ENCODE measurements at regions not wholly inside any gene's neighbourhood (a gene's known extent, or its start where the extent isn't known, plus 50 kb on each side); places are given as distances from the start of the nearest gene placed in this dataset.
"Not testable (repeated sequence)": the region's sequence is repeated elsewhere in the genome, so short reads cannot be mapped to it uniquely, and the experiment has no call there.

DNA sequence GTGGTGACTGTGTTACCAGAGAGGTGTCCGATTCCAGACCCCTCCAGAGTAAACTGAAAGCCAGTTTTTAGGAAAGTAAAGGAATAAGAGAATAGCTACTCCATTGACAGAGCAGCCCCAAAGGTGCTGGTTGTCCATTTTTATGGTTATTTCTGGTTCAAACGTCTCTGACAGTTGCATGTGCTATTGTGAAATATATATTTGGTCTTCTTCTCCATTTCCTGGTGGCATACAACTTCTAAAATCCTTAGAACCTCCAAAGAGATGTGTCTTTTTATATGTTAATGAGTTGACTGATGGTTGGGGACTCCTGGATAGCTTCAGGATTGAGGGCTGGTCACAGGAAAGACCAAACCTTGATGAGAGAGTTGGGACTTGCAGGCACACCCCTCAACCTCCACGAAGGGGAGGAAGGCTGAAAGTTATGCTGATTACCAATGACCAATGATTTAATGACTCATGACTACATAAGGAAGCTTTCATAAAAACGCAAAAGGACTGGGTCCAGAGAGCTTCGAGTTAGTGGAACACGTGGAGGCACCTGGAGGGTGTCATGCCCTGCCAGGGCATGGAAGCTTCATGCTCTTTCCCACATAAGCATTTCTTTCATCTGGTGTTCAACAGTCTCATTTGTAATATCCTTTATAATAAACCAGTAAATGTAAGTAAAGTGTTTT, 100.7 kb downstream of the SLC16A1 start:
- DNase-seq, result no peak

DNA sequence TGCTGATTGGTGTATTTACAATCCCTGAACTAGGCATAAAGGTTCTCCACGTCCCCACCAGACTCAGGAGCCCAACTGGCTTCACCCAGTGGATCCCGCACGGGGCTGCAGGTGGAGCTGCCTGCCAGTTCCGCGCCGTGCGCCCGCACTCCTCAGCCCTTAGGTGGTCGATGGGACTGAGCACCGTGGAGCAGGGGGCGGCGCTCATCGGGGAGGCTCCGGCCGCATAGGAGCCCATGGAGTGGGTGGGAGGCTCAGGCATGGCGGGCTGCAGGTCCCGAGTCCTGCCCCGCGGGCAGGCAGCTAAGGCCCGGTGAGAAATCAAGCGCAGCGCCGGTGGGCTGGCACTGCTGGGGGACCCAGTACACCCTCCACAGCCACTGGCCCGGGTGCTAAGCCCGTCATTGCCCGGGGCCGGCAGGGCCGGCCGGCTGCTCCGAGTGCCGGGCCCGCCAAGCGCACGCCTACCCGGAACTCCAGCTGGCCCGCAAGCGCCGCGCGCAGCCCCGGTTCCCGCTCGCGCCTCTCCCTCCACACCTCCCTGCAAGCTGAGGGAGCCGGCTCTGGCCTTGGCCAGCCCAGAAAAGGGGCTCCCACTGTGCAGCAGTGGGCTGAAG, 101.5 kb downstream of the SLC16A1 start:
- not testable (repeated sequence) for DNase-seq

DNA sequence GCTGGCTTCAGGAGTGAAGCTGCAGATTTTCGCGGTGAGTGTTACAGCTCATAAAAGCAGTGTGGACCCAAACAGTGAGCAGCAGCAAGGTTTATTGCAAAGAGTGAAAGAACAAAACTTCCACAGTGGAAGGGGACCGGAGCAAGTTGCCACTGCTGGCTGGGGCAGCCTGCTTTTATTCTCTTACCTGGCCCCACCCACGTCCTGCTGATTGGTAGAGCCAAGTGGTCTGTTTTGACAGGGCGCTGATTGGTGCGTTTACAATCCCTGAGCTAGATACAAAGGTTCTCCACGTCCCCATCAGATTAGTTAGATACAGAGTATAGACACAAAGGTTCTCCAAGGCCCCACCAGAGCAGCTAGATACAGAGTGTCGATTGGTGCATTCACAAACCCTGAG, 102.1 kb downstream of the SLC16A1 start:
- not testable (repeated sequence) for DNase-seq

DNA sequence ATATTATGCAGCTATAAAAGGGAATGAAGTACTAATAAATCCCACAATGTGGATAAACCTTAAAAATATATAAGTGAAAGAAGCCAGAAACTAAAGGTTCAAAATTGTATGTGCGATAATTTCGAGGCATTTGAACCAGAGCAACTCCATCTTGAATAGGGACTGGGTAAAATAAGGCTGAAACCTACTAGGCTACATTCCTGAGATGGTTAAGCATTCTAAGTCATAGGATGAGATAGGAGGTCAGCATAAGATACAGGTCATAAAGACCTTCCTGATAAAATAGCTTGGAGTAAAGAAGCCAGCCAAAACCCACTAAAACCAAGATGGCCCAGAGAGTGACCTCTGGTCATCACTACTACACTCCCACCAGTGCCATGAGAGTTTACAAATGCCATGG, 103.1 kb downstream of the SLC16A1 start:
- no peak for DNase-seq

DNA sequence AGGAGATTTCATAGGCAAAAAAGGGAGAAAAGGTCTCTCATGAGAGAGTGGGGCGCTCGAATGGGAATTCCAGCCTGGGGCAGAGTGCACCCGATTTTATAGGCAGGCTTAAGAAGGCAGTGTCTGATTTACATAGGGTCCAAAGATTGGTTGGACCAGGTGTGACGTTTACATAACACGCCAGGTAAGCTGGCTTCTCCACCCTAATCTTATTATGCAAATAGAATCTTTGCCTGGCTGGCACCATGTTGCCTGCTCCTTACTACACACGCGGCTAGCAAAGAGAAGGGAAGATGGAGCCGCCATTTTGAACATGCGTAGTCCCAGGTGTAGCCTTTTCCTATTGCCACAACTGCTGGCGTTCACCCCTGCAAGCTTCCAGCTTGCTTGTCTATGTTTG, 103.7 kb downstream of the SLC16A1 start:
- no peak for DNase-seq

DNA sequence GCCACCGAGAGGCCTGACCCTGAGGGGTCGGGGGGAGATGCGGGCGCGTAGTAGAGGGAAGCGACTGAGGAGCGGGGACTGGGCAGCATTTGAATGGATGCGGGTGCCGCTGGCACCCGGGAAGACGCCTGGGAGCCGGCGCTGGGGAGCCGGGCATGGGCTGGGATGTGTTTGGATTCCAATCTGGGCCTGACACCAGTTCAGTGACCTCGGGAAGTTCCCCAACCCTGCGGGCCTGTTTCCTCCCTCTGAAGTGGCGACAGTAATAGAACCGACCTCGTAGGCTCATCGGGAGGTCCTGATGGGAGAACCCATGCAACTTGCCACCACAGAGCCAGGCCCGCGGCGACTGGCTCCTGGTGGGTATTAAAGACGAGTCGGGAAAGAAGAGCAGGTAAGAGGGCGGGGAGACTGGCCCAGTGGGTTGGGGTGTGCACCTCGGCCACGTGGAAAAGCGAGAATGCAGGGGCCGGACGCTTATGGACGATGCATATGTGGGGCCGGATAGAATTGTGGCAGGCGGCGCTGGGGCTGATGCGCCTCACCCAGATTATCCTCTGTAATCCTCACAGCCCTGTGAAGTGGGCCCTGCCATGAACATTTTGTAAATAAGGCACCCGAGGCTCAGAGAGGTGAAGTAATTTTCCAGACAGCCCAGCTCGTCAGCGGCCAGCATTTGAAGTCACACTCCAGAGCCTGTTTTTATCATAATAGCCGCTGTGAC, 105.8 kb downstream of the SLC16A1 start:
- no peak for DNase-seq

DNA sequence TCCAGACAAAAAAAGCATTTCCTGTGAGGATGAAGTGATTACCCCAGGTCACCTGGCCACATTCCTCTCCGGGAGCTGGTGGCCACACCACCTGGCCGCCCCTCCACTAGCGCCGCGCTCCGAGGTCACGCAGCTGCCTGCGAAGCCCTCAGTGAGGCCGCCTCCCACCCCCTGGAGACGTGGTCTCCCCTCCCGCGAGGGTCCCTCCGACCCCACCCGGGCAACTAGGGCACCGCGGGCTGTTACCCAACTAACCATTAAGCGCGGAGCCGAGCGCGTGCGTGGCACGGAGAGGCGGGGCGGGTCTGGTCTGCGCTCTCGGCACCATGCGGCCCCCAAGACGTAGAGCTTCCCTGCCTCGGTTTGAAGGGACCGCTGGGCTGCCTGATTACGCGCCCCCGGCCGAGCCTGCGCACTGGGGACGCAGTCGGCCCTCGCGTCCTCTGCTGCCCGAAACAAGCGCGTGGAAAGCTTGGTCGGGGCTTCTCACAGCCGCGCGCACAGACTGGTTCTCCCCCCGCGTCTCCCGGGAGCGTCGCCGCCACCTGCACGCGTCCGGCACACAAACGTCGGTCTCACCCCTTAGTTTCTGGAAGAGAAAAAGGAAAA, 106.5 kb downstream of the SLC16A1 start:
- DNase-seq, result no peak

DNA sequence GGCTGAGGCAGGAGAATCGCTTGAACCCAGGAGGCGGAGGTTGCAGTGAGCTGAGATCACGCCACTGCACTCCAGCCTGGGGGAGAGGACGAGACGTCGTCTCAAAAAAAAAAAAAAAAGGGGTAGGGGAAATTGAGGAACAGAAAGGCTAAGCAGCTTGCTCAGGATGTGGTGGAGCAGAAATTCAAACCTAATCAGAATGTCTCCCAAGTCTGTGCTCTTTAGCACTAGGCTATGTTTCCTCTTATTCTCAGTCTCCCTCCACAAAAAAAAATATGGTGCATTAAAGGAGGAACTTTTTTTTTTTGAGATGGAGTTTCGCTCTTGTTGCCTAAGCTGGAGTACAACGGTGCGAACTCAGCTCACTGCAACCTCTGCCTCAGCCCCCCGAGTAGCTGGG, 114.2 kb downstream of the SLC16A1 start:
- DNase-seq, result peak; percentile 66

DNA sequence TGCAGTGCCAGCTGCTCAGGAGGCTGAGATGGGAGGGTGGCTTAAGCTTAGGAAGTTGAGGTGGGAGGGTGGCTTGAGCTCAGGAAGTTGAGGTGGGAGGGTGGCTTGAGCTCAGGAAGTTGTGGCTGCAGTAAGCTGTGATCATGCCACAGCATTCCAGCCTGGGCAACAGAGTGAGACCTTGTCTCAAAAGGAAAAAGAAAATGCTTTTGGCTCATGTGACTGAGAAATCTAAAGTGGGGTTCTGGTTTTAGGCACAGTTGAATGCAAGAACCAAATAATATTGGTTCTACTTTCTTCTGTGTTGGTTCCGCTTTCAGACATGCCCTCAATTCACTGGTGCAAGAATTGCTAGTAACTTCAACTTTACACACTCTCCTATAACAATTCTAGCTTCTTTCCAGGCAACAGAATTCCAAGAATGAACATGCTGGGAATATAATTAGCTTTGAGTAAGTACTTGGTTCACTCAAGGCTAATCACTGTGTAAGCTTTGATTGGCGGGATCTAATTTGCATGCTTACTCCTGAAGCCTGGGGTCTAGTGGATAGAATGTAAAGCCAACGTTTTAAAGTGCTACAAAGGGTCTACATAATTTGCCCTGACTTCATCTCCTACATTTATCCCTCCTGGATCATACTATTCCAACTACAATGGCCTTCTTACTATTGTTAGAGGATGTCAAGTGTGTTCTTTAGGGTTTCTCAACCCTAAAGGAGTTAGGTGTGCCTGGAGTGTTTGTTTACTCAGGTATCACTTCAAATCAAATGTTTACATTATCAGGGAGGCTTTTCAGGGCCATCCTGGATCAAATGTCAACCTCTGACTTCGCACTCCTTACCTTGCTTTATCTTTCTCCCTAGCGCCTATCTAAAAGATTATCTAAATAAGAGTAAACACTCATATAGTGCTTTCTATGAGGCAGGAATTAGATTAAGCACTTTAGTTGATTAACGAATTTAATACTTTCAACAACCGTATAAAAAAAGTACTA, 115.1 kb downstream of the SLC16A1 start:
- DNase-seq, result peak; percentile 69

DNA sequence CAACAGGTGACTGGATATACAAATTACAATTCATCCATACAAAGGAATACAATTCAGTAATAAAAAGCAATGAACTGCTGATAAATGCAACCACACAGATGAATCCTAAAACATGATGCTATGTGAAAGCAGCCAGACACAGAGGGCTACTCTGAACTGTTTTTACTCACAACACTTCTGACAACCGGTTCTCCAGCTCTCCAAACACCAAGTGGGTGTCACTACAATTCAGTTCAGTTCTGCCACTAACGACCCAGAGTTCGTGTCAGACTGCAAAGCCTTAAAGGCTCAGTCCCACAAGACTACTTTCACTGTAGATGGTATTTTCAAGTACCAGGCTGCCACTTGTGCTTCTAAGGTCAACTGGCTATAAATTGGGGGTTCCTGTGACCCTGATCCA, 119.4 kb downstream of the SLC16A1 start:
- DNase-seq, result no peak

DNA sequence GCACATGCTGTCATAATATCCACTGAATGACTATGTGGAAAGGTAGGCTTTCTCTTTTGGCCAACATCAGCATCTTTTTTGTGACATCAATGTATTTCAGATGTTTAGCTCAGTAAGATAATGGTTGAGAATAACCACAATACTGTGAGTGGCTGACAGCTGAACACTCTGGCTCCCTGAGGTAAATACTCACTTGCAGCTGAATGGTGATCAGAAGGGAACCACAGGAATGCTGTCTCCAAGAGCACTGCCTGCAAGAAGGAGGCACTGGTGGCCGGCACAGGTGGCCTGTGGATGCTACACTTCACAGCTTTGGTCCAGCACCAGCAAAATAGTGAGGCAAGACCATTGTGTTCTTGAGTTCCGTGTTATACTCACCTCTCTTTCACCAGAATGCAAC, 118.7 kb upstream of the PPM1J start:
- DNase-seq, result no peak

DNA sequence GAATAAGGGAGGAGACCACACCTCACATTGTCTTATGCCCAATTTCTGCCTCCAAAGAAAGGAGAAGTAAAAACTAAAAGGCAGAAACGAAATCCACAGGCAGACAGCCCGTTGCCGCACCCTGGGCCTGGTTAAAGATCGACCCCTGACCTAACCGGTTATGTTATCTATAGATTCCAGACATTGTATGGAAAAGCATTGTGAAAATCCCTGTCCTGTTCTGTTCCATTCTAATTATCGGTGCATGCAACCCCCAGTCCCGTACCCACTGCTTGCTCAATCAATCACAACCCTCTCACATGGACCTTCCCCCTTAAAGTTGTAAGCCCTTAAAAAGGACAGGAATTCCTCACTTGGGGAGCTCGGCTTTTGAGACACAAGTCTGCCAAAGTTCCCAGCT, 117.1 kb upstream of the PPM1J start:
- DNase-seq, result not testable (repeated sequence)

DNA sequence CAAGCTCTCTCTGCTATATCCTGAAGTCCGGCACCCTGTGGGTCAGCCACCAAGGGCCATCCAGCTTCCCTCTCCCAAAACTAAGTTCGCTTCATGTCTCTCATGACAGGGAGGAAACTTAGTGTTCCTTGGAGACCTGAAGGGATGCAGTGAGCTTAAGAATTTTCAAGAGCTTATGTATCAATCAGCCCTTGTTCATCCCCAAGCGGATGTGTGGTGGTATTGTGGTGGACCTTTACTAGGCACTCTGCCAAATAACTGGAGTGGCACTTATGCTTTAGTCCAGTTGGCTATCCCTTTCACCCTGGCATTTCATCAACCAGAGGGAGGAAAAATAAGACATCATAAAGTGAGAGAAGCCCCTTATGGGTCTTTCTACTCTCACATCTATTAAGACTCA, 114.6 kb upstream of the PPM1J start:
- DNase-seq, result not testable (repeated sequence)

DNA sequence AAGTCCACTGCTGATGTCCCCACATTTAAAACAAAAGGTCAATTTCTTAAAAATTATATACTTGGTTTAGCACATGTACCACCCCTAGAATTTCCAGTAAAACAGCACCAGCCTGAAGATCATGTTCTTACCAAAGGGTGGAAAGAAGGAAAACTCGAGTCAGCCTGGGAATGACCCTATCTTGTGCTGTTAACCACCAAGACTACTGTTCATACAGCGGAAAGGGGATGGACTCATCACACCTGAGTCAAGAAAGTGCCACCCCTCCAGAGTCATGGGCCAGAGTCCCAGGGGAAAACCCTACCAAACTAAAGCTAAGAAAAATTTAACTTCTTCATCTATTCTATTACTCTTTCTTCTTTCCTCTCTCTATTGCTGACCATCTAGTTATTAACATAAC, 113.6 kb upstream of the PPM1J start:
- no peak for DNase-seq

DNA sequence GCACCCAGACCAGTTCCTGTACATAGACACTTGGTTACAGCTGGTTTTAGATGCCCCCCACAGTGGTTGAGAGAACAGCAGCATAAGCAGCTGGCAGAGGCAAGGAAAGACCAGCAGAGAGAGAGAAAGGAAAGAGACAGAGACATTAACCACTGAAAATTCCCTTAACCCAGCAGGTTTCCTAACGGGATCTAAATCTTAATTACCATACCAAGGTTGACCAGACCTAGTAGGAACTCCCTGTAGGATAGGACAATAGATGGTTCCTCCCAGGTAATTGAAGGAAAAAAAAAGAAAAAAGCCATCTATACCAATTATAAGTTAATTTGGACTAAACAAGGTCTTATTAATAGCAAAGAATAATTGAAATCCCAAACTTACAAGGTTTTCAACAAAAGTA, 112.3 kb upstream of the PPM1J start:
- not testable (repeated sequence) for DNase-seq

DNA sequence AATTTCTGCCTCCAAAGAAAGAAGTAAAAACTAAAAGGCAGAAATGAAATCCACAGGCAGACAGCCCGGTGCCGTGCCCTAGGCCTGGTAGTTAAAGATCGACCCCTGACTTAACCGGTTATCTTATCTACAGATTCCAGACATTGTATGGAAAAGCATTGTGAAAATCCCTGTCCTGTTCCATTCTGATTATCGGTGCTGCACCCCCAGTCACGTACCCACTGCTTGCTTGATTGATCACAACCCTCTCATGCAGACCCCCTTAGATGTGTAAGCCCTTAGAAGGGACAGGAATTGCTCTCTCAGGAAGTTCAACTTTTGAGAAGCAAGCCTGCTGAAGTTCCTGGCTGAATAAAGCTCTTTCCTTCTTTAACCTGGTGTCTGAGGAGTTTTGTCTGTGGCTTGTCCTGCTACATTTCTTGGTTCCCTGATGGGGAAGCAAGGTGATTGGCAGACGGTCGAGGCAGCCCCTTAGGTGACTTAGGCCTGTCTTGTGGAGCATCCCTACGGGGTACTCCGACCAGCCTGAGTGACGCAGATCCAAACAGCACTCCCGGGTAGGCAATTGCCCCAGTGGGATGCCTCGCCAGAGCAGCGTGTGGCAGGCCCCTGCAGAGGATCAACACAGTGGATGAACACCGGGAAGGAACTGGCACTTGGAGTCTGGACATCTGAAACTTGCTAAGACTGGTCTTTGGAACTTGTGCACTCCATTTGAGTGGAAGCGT, 111.2 kb upstream of the PPM1J start:
- no peak for DNase-seq

DNA sequence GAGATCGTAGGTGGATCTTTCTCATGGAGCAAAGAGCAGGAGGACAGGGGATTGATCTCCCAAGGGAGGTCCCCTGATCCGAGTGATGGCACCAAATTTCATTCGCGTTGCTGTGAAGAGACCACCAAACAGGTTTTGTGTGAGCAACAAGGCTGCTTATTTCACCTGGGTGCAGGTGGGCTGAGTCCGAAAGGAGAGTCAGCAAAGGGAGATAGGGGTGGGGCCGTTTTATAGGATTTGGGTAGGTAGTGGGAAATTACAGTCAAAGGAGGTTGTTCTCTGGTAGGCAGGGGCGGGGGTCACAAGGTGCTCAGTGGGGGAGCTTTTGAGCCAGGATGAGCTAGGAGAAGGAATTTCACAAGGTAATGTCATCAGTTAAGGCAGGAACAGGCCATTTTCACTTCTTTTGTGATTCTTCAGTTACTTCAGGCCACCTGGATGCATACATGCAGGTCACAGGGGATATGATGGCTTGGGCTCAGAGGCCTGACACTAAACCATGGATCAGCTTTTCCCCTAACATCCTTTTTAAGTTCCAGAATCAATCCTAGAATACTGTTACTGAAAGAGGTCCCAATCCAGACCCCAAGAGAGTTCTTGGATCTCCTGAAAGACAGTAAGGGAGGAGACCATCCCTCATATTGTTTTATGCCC, 110.6 kb upstream of the PPM1J start:
- not testable (repeated sequence) for DNase-seq

DNA sequence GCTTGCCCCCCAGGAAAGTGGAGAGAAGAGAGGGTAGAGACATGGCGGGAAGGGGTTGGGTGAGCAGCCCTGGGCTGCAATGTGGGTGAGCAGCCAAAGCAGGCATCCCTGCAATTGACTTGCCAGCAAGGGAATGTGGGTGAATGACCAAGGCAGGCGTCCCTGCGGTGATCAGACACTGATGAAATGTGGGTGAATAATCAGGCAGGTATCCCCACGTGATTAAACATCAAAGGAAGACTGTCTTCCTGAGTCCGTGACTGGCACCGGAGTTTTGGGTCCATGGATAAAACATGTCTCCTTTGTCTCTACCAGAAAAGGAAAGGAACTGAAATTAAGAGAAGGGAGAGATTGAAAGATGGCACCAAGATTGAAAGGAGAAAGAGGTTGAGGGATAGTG, 109.9 kb upstream of the PPM1J start:
- DNase-seq, result not testable (repeated sequence)

DNA sequence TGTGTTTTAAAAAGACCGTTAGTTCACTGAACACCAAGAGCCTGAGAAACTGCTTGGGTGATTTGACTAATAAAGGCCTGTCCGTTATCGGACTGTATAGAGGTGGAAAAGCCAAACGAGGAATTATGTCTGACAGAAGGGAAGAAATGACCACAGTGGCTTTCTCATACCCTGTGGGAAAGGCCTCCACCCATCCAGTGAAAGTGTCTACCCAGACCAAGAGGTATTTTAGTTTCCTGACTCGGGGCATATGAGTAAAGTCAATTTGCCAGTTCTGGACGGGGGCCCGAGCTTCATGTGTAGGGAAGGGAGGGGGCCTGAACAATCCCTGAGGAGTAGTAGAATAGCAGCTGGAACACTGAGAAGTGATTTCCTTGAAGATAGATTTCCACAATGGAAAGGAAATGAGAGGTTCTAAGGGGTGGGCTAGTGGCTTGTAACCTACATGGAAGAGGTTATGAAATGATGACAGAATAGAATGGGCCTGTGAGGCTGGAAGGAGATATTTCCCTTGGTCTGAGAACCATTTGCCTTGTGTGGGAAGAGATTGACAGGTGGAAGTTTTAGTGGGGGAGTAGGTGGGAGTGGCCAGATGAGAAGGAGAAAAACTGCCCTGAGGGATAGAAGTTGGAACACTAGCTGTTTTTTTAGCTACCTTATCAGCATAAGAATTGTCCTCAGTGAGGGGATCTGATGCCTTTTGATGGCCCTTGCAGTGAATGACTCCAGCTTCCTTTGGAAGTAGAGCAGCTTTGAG, 106.4 kb upstream of the PPM1J start:
- not testable (repeated sequence) for DNase-seq

DNA sequence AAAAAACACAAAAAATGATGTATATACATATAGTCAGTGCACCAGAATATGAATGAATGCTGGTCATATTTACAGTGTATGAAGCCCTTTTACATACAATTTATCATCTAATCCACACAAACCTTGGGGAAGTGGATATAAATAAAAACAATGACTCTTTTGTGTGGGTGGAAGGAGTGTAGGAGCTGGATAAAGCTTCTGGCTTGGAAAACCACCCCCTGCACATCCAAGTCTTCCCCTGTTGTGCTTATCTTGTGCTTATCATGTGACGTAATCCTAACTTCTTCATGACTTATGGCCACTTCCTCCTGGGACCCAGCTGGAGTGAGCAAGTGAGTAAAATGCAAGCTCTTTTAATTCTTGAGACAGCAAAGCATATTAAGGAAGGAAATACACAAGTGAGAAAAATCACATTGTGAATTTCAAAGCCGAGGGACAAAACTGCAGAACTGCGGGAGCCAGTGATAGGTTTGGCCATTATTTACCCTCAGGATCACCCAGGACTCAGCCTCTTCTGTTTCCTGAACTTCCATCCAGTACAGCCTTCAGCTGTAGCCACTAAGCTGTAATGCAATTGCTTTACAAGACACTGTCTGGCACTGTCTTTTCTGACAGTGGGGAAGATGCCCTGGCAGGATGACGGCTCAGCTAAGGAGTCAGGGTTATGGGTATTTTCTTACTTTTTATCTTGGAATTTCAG, 104.0 kb upstream of the PPM1J start:
- DNase-seq, result peak; percentile 79

All from suppressor macrophage treated with lipopolysaccharide for 4 hours (primary cell).